Panc1 (cell line): ENCODE measurements at regions not wholly inside any gene's neighbourhood (a gene's known extent, or its start where the extent isn't known, plus 50 kb on each side); places are given as distances from the start of the nearest gene placed in this dataset.

Experiments
- ATAC-seq: fragments of 200-7000 bp; cut with Tn5 transposase; 2 replicates; pipeline ENCODE4 v1.9.1; 2020; ENCODE audit warnings: mild to moderate bottlenecking, moderate library complexity
- BruUV-seq: library from RNA; stranded (reverse); fragments of 400-500 nt; replicated peaks from 2 replicates; lab custom pipeline; 2021; lab: Mats Ljungman, UMichigan
- CTCF ChIA-PET: fragments of 300-600 bp; sonication (Branson Sonifier 250); formaldehyde crosslinking; loops from one replicate; lab custom pipeline; 2022; ENCODE audit warnings: antibody characterized with exemption; lab: Charles Lee
- POLR2A ChIA-PET: fragments of 300-600 bp; sonication (Branson Sonifier 250); formaldehyde crosslinking; loops from one replicate; lab custom pipeline; 2022; ENCODE audit warnings: antibody characterized with exemption; lab: Charles Lee
- DNase-seq: peaks from one replicate; pipeline ENCODE4 v3.0.0-alpha.2; 2010; ENCODE audit warnings: low read depth, low spot score
- H3K27ac ChIP-seq: 2 replicates; pipeline ENCODE4 v1.5.1; 2011; ENCODE audit warnings: mild to moderate bottlenecking, low read length, inconsistent platforms
- H3K27me3 ChIP-seq: fragments of 200-500 bp; sonication (Bioruptor generic); 2 replicates; pipeline ENCODE4 v1.6.0; 2014; ENCODE audit warnings: low read length, inconsistent platforms; ENCODE audit not compliant: control insufficient read depth, insufficient read depth
- H3K36me3 ChIP-seq: fragments of 200-500 bp; sonication (Bioruptor generic); 2 replicates; pipeline ENCODE4 v1.5.1; 2014; ENCODE audit warnings: inconsistent platforms, mild to moderate bottlenecking, low read length, moderate library complexity; ENCODE audit not compliant: control insufficient read depth, insufficient read depth
- H3K4me1 ChIP-seq: 2 replicates; pipeline ENCODE4 v1.5.1; 2011; ENCODE audit warnings: inconsistent platforms, mild to moderate bottlenecking, low read length, moderate library complexity; ENCODE audit not compliant: control insufficient read depth, insufficient read depth
- H3K4me3 ChIP-seq, 2 experiments: 2 replicates each; pipeline ENCODE4 v1.5.1; 2011 to 2012; ENCODE audit warnings: low read depth in 2 of 2, low read length in 2 of 2, mild to moderate bottlenecking in 2 of 2, inconsistent platforms in 1 of 2, moderate library complexity in 1 of 2
- H3K9me3 ChIP-seq: fragments of 200-500 bp; sonication (Bioruptor generic); 2 replicates; pipeline ENCODE4 v1.5.1; 2014; ENCODE audit warnings: low read depth, mild to moderate bottlenecking, inconsistent platforms, low read length, moderate library complexity; ENCODE audit not compliant: control insufficient read depth, insufficient read depth
- POLR2AphosphoS5 ChIP-seq: IDR thresholded peaks from 2 replicates; pipeline ENCODE4 v1.6.1; 2012; ENCODE audit warnings: mild to moderate bottlenecking, low read depth, low read length, moderate library complexity
- REST ChIP-seq, 2 experiments: IDR thresholded peaks; 2 replicates each; pipeline ENCODE4 v1.6.1; 2011 to 2012; ENCODE audit warnings: low read depth in 2 of 2, control low read depth in 1 of 2, low read length in 1 of 2, mild to moderate bottlenecking in 1 of 2, moderate library complexity in 1 of 2; ENCODE audit not compliant: insufficient read depth in 1 of 2
- SIN3A ChIP-seq: IDR thresholded peaks from 2 replicates; pipeline ENCODE4 v1.6.1; 2012; ENCODE audit warnings: low read depth, mild to moderate bottlenecking, low read length, moderate library complexity, borderline replicate concordance; ENCODE audit not compliant: insufficient read depth
- TCF7L2 ChIP-seq: IDR thresholded peaks from 2 replicates; pipeline ENCODE4 v1.6.1; 2011; ENCODE audit warnings: mild to moderate bottlenecking, low read depth, low read length, inconsistent platforms
- in situ Hi-C: cut with HindIII; loops from 2 replicates; pipeline ENCODE4 v1.10.0; 2016; ENCODE audit warnings: low sequenced_read_pairs, low pct_unique_long_range_greater_than_20kb
- intact Hi-C: fragments of 100-400 bp; cut with micrococcal nuclease; formaldehyde crosslinking; loops from one replicate; pipeline ENCODE4 v1.10.0; 2022; ENCODE audit not compliant: unreplicated experiment
- TF ChIP-seq, protein P1 (sequence below): fragments of 450-650 bp; IDR thresholded peaks from 2 replicates; pipeline ENCODE4 v1.5.1; 2017; ENCODE audit warnings: mild to moderate bottlenecking

DNA sequence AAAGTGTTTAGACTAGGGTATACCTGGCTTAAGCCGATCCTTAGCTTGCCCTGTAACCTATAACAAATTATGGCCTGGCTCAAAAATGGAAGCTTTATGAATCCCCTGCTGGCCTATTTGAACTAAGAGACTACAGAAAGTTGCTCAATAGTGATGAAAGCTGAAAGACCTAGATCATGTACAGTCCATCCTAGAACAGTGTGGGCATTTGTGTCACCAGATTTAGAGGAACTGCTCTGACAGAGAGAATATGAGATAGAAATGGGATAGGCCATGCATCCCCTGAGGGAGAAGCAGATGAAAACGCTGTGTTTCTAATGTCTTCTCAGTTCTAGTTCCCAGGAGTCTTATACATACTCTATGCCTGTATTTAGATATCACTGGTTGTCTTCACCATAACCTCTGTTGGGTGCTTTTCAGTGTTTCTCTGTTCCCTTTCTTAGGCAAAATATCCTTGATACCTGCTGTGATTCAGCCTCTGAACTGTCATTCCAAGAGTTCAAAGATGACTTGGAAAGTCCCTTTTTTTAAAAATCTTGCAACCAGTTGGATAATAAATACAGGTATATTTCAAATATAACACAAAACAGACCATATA is 246.9 kb upstream of the SLC39A10 start:
- POLR2A ChIA-PET = no interaction called here
- BruUV-seq = no TSS peak
- in situ Hi-C loops = no loop called here
- intact Hi-C loops = no loop called here
- ATAC-seq (no peak), DNase-seq (no peak)
- H3K4me3 ChIP-seq = no peak overlapping the region
- H3K27me3 ChIP-seq = no peaks in the 10 kb centered on the region
- TF ChIP-seq SIN3A (no peak), TCF7L2 (no peak), POLR2AphosphoS5 (no peak), REST (IDR thresholded peaks at IDR 0.05; ENCODE audit: insufficient read depth in 1 of 2, low read depth in 2 of 2, low read length in 1 of 2) (no peak)
- TF ChIP-seq, protein P1, sequence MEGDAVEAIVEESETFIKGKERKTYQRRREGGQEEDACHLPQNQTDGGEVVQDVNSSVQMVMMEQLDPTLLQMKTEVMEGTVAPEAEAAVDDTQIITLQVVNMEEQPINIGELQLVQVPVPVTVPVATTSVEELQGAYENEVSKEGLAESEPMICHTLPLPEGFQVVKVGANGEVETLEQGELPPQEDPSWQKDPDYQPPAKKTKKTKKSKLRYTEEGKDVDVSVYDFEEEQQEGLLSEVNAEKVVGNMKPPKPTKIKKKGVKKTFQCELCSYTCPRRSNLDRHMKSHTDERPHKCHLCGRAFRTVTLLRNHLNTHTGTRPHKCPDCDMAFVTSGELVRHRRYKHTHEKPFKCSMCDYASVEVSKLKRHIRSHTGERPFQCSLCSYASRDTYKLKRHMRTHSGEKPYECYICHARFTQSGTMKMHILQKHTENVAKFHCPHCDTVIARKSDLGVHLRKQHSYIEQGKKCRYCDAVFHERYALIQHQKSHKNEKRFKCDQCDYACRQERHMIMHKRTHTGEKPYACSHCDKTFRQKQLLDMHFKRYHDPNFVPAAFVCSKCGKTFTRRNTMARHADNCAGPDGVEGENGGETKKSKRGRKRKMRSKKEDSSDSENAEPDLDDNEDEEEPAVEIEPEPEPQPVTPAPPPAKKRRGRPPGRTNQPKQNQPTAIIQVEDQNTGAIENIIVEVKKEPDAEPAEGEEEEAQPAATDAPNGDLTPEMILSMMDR = no peak
- CTCF ChIA-PET = no interaction called here
- H3K27ac ChIP-seq = no peak overlapping the region
- no peaks in the 10 kb centered on the region for H3K4me1 ChIP-seq
- no peaks in the 10 kb centered on the region for H3K36me3 ChIP-seq
- H3K9me3 ChIP-seq = no peaks in the 10 kb centered on the region

DNA sequence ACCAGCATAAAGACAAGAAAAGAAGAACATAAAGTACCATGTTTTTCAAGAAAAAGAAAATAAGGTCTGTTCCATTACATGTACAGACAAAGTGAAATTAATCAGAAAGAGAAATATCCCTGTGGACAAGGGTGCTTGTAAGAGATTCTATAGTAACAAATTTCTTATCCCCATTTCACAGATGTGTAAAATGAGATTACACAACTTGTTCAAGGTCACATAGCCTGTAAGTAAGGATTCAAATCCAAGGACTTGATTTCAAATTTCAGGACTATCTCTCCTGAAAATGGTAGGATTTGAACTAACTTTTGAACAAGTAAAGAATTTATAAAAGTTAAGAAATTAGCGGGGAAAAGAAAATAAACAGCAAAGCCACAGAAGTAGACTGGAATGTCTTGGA is 248.2 kb upstream of the SLC39A10 start:
- POLR2A ChIA-PET = no interaction called here
- H3K4me1 ChIP-seq = no peaks in the 10 kb centered on the region
- no TSS peak for BruUV-seq
- H3K4me3 ChIP-seq = no peak overlapping the region
- H3K9me3 ChIP-seq = no peaks in the 10 kb centered on the region
- in situ Hi-C loops (no loop called here), intact Hi-C loops (no loop called here)
- CTCF ChIA-PET = no interaction called here
- no peak overlapping the region for H3K27ac ChIP-seq
- no peaks in the 10 kb centered on the region for H3K27me3 ChIP-seq
- no peak for ATAC-seq
- TF ChIP-seq POLR2AphosphoS5 = no peak
- TF ChIP-seq REST (IDR thresholded peaks at IDR 0.05; ENCODE audit: insufficient read depth in 1 of 2, low read depth in 2 of 2, low read length in 1 of 2) = no peak
- TF ChIP-seq SIN3A = no peak
- no peak for TF ChIP-seq TCF7L2
- TF ChIP-seq, protein P1 = no peak
- DNase-seq = no peak
- no peaks in the 10 kb centered on the region for H3K36me3 ChIP-seq
